ENCODE measurements at regions not wholly inside any gene's neighbourhood (a gene's known extent, or its start where the extent isn't known, plus 50 kb on each side); places are given as distances from the start of the nearest gene placed in this dataset.

- no peak for DNase-seq
- no peaks in the 10 kb centered on the region for H3K4me1 ChIP-seq
- no peak overlapping the region for H3K27ac ChIP-seq
- no peaks in the 10 kb centered on the region for H3K9me3 ChIP-seq
- no peaks in the 10 kb centered on the region for H3K36me3 ChIP-seq
- no peak overlapping the region for H3K4me3 ChIP-seq
- TF ChIP-seq POLR2A (IDR thresholded peaks at IDR 0.05) (no peak), CTCF (IDR thresholded peaks at IDR 0.05) (no peak)
- no peaks in the 10 kb centered on the region for H3K27me3 ChIP-seq
Observed at GRCh38 chr6:43849844-43850243, 79.8 kb downstream of the VEGFA start.

GRCh38 chr6:43848671-43849391, 78.8 kb downstream of the VEGFA start:
- no peaks in the 10 kb centered on the region for H3K4me1 ChIP-seq
- no peak overlapping the region for H3K27ac ChIP-seq
- no peak for DNase-seq
- H3K9me3 ChIP-seq: no peaks in the 10 kb centered on the region
- no peak for TF ChIP-seq CTCF (IDR thresholded peaks at IDR 0.05)
- no peak for TF ChIP-seq POLR2A (IDR thresholded peaks at IDR 0.05)
- H3K4me3 ChIP-seq: no peak overlapping the region
- H3K27me3 ChIP-seq: no peaks in the 10 kb centered on the region
- no peaks in the 10 kb centered on the region for H3K36me3 ChIP-seq

- no peaks in the 10 kb centered on the region for H3K9me3 ChIP-seq
- no peaks in the 10 kb centered on the region for H3K36me3 ChIP-seq
- no peak for DNase-seq
- no peak overlapping the region for H3K27ac ChIP-seq
- H3K27me3 ChIP-seq: no peaks in the 10 kb centered on the region
- no peak for TF ChIP-seq CTCF (IDR thresholded peaks at IDR 0.05)
- TF ChIP-seq POLR2A (IDR thresholded peaks at IDR 0.05): no peak
- H3K4me3 ChIP-seq: no peak overlapping the region
- no peaks in the 10 kb centered on the region for H3K4me1 ChIP-seq
Observed at GRCh38 chr6:43847741-43848630, 78.0 kb downstream of the VEGFA start.

DNA sequence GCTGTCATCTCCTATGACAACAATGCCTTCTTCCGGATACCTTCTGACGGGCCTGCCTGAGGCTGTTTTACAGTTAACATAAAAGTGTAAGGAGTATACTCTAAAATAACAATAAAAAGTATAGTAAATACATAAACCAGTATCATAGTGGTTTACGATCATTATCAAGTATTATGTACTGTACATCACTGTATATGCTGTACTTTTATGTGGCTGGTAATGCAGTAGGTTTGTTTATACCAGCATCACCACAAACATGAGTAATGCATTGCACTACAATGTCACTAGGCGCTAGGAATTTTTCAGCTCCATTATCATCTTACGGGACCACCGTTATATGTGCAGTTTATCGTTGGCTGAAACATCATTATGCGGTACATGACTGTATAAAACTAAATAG, 76.5 kb downstream of the VEGFA start:
- H3K27me3 ChIP-seq: no peaks in the 10 kb centered on the region
- H3K4me1 ChIP-seq: no peaks in the 10 kb centered on the region
- no peaks in the 10 kb centered on the region for H3K9me3 ChIP-seq
- no peak for DNase-seq
- H3K27ac ChIP-seq: no peak overlapping the region
- H3K36me3 ChIP-seq: no peaks in the 10 kb centered on the region
- no peak overlapping the region for H3K4me3 ChIP-seq
- TF ChIP-seq POLR2A (IDR thresholded peaks at IDR 0.05) (no peak), CTCF (IDR thresholded peaks at IDR 0.05) (no peak)

DNA sequence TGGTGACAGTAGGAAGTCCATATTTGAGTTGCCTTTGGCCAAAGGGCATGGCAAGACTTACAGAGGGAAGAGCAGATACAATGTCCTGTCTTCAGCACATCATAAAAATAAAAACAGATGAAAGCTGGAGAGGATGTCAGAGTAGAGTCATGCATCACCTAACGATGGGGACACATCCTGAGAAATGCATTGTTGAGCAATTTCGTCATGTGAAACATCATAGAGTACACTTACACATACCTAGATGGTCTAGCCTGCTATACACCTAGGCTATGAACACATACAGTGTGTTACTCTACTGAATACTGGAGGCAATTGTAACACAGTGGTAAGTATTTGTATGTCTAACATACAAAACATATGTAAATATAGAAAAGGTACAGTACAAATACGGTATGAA, 75.6 kb downstream of the VEGFA start:
- Histone ChIP-seq H3K4me1 (no peaks in the 10 kb centered on the region), H3K4me3 (no peak overlapping the region), H3K36me3 (no peaks in the 10 kb centered on the region), H3K9me3 (no peaks in the 10 kb centered on the region), H3K27ac (no peak overlapping the region), H3K27me3 (no peaks in the 10 kb centered on the region)
- no peak for TF ChIP-seq CTCF (IDR thresholded peaks at IDR 0.05)
- no peak for TF ChIP-seq POLR2A (IDR thresholded peaks at IDR 0.05)
- DNase-seq: no peak
